Bronchial epithelial cell (primary cell): ENCODE measurements at regions not wholly inside any gene's neighbourhood (a gene's known extent, or its start where the extent isn't known, plus 50 kb on each side); places are given as distances from the start of the nearest gene placed in this dataset.
"Not testable (repeated sequence)": the region's sequence is repeated elsewhere in the genome, so short reads cannot be mapped to it uniquely, and the experiment has no call there.

ENCODE experiments used
- DNase-seq: peaks from one replicate; pipeline ENCODE4 v3.0.0-alpha.2; 2010; ENCODE audit warnings: low read depth
- FAIRE-seq: peaks from 2 replicates; lab custom pipeline; 2011; peaks lifted over from hg19 to GRCh38; lab: Jason Lieb, UNC
- H3K27me3 ChIP-seq: 2 replicates; pipeline ENCODE4 v1.5.1; 2011; ENCODE audit warnings: low read length; ENCODE audit not compliant: control insufficient read depth, insufficient read depth
- H3K36me3 ChIP-seq: 2 replicates; pipeline ENCODE4 v1.5.1; 2011; ENCODE audit warnings: low read length; ENCODE audit not compliant: control insufficient read depth, insufficient read depth
- H3K4me3 ChIP-seq: 2 replicates; pipeline ENCODE4 v1.5.1; 2011; ENCODE audit warnings: mild to moderate bottlenecking, low read depth, low read length, control low read depth
- CTCF ChIP-seq: IDR thresholded peaks from 2 replicates; pipeline ENCODE4 v1.5.1; 2011; ENCODE audit warnings: mild to moderate bottlenecking, moderate library complexity, low read length, control low read depth, inconsistent platforms; ENCODE audit not compliant: insufficient read depth, severe bottlenecking

- Histone ChIP-seq H3K27me3 (no peaks in the 10 kb centered on the region), H3K4me3 (no peak overlapping the region), H3K36me3 (no peaks in the 10 kb centered on the region)
- DNase-seq (no peak), FAIRE-seq (no peak)
- TF ChIP-seq CTCF, result no peak
Measured at GRCh38 chr4:71210823-71211222, 128.0 kb upstream of the SLC4A4 start.

GRCh38 chr4:71211748-71212147 lies 127.1 kb upstream of the SLC4A4 start:
- H3K4me3 ChIP-seq, result no peak overlapping the region
- FAIRE-seq, result no peak
- no peaks in the 10 kb centered on the region for H3K36me3 ChIP-seq
- no peak for TF ChIP-seq CTCF
- DNase-seq, result no peak
- H3K27me3 ChIP-seq, result no peaks in the 10 kb centered on the region

- H3K36me3 ChIP-seq, result no peaks in the 10 kb centered on the region
- no peaks in the 10 kb centered on the region for H3K27me3 ChIP-seq
- FAIRE-seq (peak; percentile 7), DNase-seq (no peak)
- no peak overlapping the region for H3K4me3 ChIP-seq
- TF ChIP-seq CTCF, result no peak
Measured at GRCh38 chr4:71212216-71212615, 126.6 kb upstream of the SLC4A4 start.

- DNase-seq (no peak), FAIRE-seq (no peak)
- TF ChIP-seq CTCF, result no peak
- no peaks in the 10 kb centered on the region for H3K36me3 ChIP-seq
- no peaks in the 10 kb centered on the region for H3K27me3 ChIP-seq
- H3K4me3 ChIP-seq, result no peak overlapping the region
Measured at GRCh38 chr4:71214578-71214977, 124.2 kb upstream of the SLC4A4 start.

GRCh38 chr4:71216316-71216959 lies 122.4 kb upstream of the SLC4A4 start:
- DNase-seq, result no peak
- TF ChIP-seq CTCF, result no peak
- Histone ChIP-seq H3K4me3 (no peak overlapping the region), H3K27me3 (no peaks in the 10 kb centered on the region), H3K36me3 (no peaks in the 10 kb centered on the region)
- no peak for FAIRE-seq

GRCh38 chr4:71217688-71218087 lies 121.1 kb upstream of the SLC4A4 start:
- Histone ChIP-seq H3K27me3 (no peaks in the 10 kb centered on the region), H3K4me3 (no peak overlapping the region), H3K36me3 (no peaks in the 10 kb centered on the region)
- no peak for DNase-seq
- TF ChIP-seq CTCF, result no peak
- FAIRE-seq, result no peak

GRCh38 chr4:71220848-71221247 lies 118.0 kb upstream of the SLC4A4 start:
- FAIRE-seq, H3K4me3 ChIP-seq, H3K36me3 ChIP-seq, H3K27me3 ChIP-seq, DNase-seq: not testable (repeated sequence)
